OCI-LY1 (cell line): ENCODE measurements at regions not wholly inside any gene's neighbourhood (a gene's known extent, or its start where the extent isn't known, plus 50 kb on each side); places are given as distances from the start of the nearest gene placed in this dataset.

Experiments used
- EZH2 ChIP-seq: fragments of 200-600 bp; sonication (generic), shearing (Covaris generic); IDR thresholded peaks from 2 replicates; pipeline ENCODE4 v1.8.0; 2017; ENCODE audit warnings: borderline replicate concordance, mixed run types, mild to moderate bottlenecking, antibody characterized with exemption, low read length, moderate library complexity, mixed read lengths
- TF ChIP-seq, protein P1 (sequence below): fragments of 200-600 bp; sonication (generic), shearing (Covaris generic); IDR thresholded peaks from 2 replicates; pipeline ENCODE4 v1.5.1; 2017; ENCODE audit warnings: mild to moderate bottlenecking, antibody characterized with exemption, low read length, moderate library complexity, mixed read lengths

GRCh38 chr2:7513834-7514233 is 596.6 kb downstream of the RNF144A start:
- TF ChIP-seq, protein P1, sequence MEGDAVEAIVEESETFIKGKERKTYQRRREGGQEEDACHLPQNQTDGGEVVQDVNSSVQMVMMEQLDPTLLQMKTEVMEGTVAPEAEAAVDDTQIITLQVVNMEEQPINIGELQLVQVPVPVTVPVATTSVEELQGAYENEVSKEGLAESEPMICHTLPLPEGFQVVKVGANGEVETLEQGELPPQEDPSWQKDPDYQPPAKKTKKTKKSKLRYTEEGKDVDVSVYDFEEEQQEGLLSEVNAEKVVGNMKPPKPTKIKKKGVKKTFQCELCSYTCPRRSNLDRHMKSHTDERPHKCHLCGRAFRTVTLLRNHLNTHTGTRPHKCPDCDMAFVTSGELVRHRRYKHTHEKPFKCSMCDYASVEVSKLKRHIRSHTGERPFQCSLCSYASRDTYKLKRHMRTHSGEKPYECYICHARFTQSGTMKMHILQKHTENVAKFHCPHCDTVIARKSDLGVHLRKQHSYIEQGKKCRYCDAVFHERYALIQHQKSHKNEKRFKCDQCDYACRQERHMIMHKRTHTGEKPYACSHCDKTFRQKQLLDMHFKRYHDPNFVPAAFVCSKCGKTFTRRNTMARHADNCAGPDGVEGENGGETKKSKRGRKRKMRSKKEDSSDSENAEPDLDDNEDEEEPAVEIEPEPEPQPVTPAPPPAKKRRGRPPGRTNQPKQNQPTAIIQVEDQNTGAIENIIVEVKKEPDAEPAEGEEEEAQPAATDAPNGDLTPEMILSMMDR: no peak
- no peak for TF ChIP-seq EZH2
